ENCODE measurements at regions not wholly inside any gene's neighbourhood (a gene's known extent, or its start where the extent isn't known, plus 50 kb on each side); places are given as distances from the start of the nearest gene placed in this dataset.
A peak's percentile ranks its signal among the peaks of the same experiment; 100 is the strongest.
"Not testable (repeated sequence)": the region's sequence is repeated elsewhere in the genome, so short reads cannot be mapped to it uniquely, and the experiment has no call there.

DNA sequence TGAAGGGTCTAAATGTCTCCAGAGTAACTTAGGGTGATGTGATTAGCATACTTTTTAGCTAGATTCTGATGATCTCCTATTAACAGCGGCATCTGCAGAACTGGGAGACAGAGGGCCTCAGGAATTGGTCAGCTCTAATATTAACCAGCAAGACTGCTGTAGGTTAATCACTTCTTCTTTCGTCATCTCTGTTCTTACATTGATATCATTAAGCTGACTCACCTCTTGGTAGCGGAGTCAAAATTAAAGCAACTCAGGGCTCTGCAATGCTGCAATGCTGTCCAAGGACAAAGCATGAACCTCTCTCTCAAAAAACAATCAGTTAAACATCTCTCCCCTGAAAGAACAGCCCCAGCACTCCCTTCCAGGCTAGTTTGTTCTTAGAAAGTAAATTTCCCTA, 57.5 kb upstream of the TRA2B start:
- intact Hi-C loops (cut with DNase I), result no loop called here
- ATAC-seq (peak in 1 of 2 donors; percentile 86), DNase-seq (no peak)

DNA sequence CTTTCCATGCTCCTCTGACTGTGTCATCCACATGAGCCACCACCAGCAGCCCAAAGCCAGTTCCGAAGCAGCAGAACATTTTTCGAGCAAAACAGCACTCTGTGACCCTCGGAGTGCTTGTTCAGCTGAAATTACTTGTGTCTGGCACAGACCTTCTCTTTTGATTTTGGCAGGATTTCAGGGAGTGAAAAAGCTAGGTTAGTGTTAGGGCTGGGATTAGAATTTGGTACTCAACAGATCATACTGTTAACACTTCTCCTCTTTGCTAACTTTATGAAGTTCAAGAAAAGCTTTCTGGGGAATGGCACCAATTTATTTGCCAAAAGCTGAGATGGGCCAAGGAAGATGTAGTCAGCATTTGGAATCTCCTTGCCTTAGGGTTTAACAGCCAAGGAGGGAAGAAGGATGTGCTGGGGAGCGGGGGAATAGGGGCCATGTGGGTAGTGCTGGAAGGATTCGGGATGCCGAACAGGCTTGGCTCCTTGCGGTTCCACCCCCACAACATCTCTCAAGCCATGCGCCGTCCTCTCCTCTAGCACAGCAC, 55.1 kb upstream of the TRA2B start:
- intact Hi-C loops (cut with DNase I), result loop anchor here in 1 of 2 donors (5.0 kb wide), 1 partner anchor 554 kb away; no protein-coding TSS in a partner anchor
- no peak for DNase-seq
- ATAC-seq, result peak; percentile 40 to 73

DNA sequence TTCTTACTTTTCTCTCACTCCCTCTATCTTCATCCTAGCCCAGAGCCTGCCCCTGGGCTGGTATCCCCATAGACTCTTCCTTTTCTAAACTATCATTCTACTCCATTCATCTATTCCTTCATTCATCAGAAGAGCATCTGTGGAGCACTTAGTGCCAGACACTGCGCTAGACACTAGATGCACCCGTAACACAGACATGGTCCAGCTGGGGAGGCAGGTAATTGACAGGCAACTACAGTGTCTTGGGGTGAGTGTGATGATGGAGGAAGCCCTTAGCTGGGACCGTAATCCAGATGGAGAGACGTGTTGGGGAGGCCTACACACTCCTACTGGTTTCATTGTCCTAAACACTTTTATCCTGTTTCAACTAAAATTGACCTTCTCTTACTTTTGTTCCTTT, 53.2 kb upstream of the TRA2B start:
- not testable (repeated sequence) for DNase-seq, ATAC-seq
- intact Hi-C loops (cut with DNase I), result loop anchor here in 1 of 2 donors (5.0 kb wide), 1 partner anchor 556 kb away; no protein-coding TSS in a partner anchor

DNA sequence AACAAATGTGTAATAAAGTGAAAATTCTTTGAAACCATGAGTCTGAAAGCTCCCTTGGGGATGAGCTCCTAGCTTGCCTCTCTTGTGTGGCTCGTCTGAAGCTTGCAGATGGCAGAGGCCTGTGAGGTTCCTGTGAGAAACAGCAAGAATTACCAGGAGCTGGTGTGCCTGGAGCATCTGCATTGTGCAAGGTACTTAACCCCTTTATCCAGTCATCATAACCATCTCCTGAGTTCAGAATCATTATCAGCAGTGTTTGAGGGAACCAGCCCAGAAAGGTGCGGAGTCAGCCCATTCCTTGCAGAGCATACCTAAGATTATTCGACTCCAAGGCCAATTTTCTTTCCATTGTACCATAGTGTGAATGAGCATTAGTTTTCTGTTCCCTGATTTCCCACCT, 51.7 kb upstream of the TRA2B start:
- DNase-seq (no peak), ATAC-seq (no peak)
- intact Hi-C loops (cut with DNase I), result loop anchor here (5.0 to 10.0 kb wide), 3 partner anchors 255 to 625 kb away; partner anchors contain the start of gene AHSG (in 1 of the 2)

DNA sequence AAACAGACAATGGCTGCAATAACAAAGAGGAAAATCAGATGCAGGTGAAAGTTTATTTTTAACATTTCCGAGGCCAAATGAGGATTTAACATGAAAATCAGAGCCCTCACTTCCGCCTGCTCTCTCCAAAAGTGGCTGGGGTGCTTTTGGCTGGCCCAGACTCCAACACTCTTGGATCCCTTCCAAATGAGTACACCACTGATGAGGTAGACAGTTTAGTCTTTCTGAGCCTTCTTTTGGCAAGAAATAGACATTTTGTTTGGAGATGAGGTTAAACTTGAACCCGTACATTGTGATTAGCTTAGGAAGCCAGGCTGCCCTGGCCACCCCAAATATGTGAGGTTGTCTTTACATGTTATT, 51.0 kb upstream of the TRA2B start:
- DNase-seq, result no peak
- intact Hi-C loops (cut with DNase I), result loop anchor here (5.0 to 10.0 kb wide), 3 partner anchors 256 to 626 kb away; partner anchors contain the start of gene AHSG (in 1 of the 2)
- no peak for ATAC-seq

DNA sequence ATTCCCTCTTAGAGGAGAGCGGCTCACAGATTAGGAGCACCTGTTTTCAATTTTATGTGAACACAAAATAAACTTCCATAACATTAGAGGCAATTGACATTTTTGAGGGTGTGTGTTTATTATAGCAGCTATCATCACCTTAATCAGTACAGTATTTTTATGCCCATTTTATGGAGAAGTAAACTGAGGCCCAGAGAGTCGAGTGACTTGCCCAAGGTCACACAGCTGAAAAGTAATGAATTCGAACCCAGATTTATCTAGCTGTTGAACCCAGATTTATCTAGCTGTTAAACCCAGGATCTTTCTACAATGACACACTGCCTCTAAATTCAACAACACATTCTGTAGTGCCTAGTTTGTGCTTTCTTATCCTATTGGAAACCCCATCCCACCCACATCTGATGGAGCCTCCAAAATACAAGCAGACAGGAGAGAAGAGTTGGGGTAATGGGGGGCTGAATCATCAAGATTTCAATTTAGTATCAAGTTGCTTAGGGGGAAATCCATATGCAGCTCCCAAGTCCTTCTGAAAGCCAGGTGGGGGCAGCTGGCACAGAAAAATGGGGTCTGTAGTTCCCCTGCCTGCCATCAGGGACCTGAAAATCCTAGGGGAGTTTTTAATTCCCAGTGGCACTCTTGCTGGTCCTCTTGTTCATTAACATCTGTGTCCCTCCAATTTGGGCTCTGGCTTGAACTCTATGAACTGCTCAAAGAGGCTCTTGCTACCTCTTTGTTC, 50.4 kb upstream of the TRA2B start:
- DNase-seq (no peak), ATAC-seq (no peak)
- intact Hi-C loops (cut with DNase I), result loop anchor here (5.0 to 10.0 kb wide), 3 partner anchors 257 to 627 kb away; partner anchors contain the start of gene AHSG (in 1 of the 2)
